Effector memory CD4-positive, alpha-beta T cell (primary cell): ENCODE measurements at regions not wholly inside any gene's neighbourhood (a gene's known extent, or its start where the extent isn't known, plus 50 kb on each side); places are given as distances from the start of the nearest gene placed in this dataset.

Experiments used
- DNase-seq, 3 donors: peaks; one replicate each; pipeline ENCODE4 v3.0.0-alpha.2; 2020
- H3K27ac ChIP-seq: 2 replicates; pipeline ENCODE4 v1.7.0; 2013; ENCODE audit warnings: mild to moderate bottlenecking, low read length, moderate library complexity; ENCODE audit not compliant: insufficient read depth, poor library complexity, severe bottlenecking
- H3K27me3 ChIP-seq: replicated peaks from 2 replicates; pipeline ENCODE4 v1.7.0; 2013; ENCODE audit warnings: mild to moderate bottlenecking, low read length; ENCODE audit not compliant: insufficient read depth, control insufficient read depth, poor library complexity, severe bottlenecking
- H3K36me3 ChIP-seq: 2 replicates; pipeline ENCODE4 v1.7.0; 2013; ENCODE audit warnings: mild to moderate bottlenecking, low read length, moderate library complexity; ENCODE audit not compliant: control insufficient read depth, insufficient read depth
- H3K4me1 ChIP-seq: 2 replicates; pipeline ENCODE4 v1.7.0; 2013; ENCODE audit warnings: low read length, mild to moderate bottlenecking; ENCODE audit not compliant: control insufficient read depth, insufficient read depth, poor library complexity, severe bottlenecking
- H3K4me3 ChIP-seq: 2 replicates; pipeline ENCODE4 v1.7.0; 2013; ENCODE audit warnings: low read length, low read depth, mild to moderate bottlenecking; ENCODE audit not compliant: insufficient read depth, poor library complexity, severe bottlenecking
- H3K9me3 ChIP-seq: 2 replicates; pipeline ENCODE4 v1.7.0; 2013; ENCODE audit warnings: mild to moderate bottlenecking, low read length, moderate library complexity; ENCODE audit not compliant: control insufficient read depth

GRCh38 chr15:94815110-94815731 lies 583.9 kb downstream of the MCTP2 start:
- Histone ChIP-seq H3K36me3 (no peaks in the 10 kb centered on the region), H3K9me3 (no peaks in the 10 kb centered on the region), H3K27ac (no peak overlapping the region), H3K27me3 (no peaks in the 10 kb centered on the region), H3K4me3 (no peak overlapping the region), H3K4me1 (no peaks in the 10 kb centered on the region)
- no peak for DNase-seq

- no peaks in the 10 kb centered on the region for H3K27me3 ChIP-seq
- no peak overlapping the region for H3K27ac ChIP-seq
- no peak overlapping the region for H3K4me3 ChIP-seq
- H3K9me3 ChIP-seq, result no peaks in the 10 kb centered on the region
- H3K36me3 ChIP-seq, result no peaks in the 10 kb centered on the region
- no peak for DNase-seq
- H3K4me1 ChIP-seq, result no peaks in the 10 kb centered on the region
Measured at GRCh38 chr15:94815914-94816313, 584.6 kb downstream of the MCTP2 start.

GRCh38 chr15:94829887-94830884 lies 598.8 kb downstream of the MCTP2 start:
- no peaks in the 10 kb centered on the region for H3K36me3 ChIP-seq
- H3K27me3 ChIP-seq, result no peaks in the 10 kb centered on the region
- no peaks in the 10 kb centered on the region for H3K9me3 ChIP-seq
- H3K27ac ChIP-seq, result no peak overlapping the region
- no peak overlapping the region for H3K4me3 ChIP-seq
- H3K4me1 ChIP-seq, result no peaks in the 10 kb centered on the region
- DNase-seq, result no peak

GRCh38 chr15:94834000-94834399 lies 602.6 kb downstream of the MCTP2 start:
- DNase-seq, result no peak
- Histone ChIP-seq H3K9me3 (no peaks in the 10 kb centered on the region), H3K4me1 (no peaks in the 10 kb centered on the region), H3K4me3 (no peak overlapping the region), H3K27ac (no peak overlapping the region), H3K27me3 (no peaks in the 10 kb centered on the region), H3K36me3 (no peaks in the 10 kb centered on the region)

- Histone ChIP-seq H3K4me1 (no peaks in the 10 kb centered on the region), H3K36me3 (no peaks in the 10 kb centered on the region), H3K27me3 (no peaks in the 10 kb centered on the region), H3K9me3 (no peaks in the 10 kb centered on the region), H3K27ac (no peak overlapping the region), H3K4me3 (no peak overlapping the region)
- no peak for DNase-seq
Measured at GRCh38 chr15:94834494-94834893, 603.1 kb downstream of the MCTP2 start.

- Histone ChIP-seq H3K36me3 (no peaks in the 10 kb centered on the region), H3K9me3 (no peaks in the 10 kb centered on the region), H3K27ac (no peak overlapping the region), H3K4me1 (no peaks in the 10 kb centered on the region), H3K4me3 (no peak overlapping the region), H3K27me3 (no peaks in the 10 kb centered on the region)
- no peak for DNase-seq
Measured at GRCh38 chr15:94838281-94838680, 606.9 kb downstream of the MCTP2 start.

- peaks cover 3% of the 10 kb centered on the region for H3K27me3 ChIP-seq
- H3K9me3 ChIP-seq, result no peaks in the 10 kb centered on the region
- H3K4me3 ChIP-seq, result no peak overlapping the region
- no peak overlapping the region for H3K27ac ChIP-seq
- no peaks in the 10 kb centered on the region for H3K4me1 ChIP-seq
- no peak for DNase-seq
- H3K36me3 ChIP-seq, result no peaks in the 10 kb centered on the region
Measured at GRCh38 chr15:94840794-94841783, 609.7 kb downstream of the MCTP2 start.

GRCh38 chr15:94843060-94843459 lies 611.7 kb downstream of the MCTP2 start:
- H3K36me3 ChIP-seq, result no peaks in the 10 kb centered on the region
- no peaks in the 10 kb centered on the region for H3K4me1 ChIP-seq
- no peak for DNase-seq
- H3K9me3 ChIP-seq, result no peaks in the 10 kb centered on the region
- H3K4me3 ChIP-seq, result no peak overlapping the region
- H3K27ac ChIP-seq, result no peak overlapping the region
- peaks cover 3% of the 10 kb centered on the region for H3K27me3 ChIP-seq

GRCh38 chr15:94844198-94844537 lies 612.8 kb downstream of the MCTP2 start:
- no peaks in the 10 kb centered on the region for H3K9me3 ChIP-seq
- no peaks in the 10 kb centered on the region for H3K36me3 ChIP-seq
- no peak for DNase-seq
- no peak overlapping the region for H3K27ac ChIP-seq
- no peaks in the 10 kb centered on the region for H3K4me1 ChIP-seq
- peaks cover 3% of the 10 kb centered on the region for H3K27me3 ChIP-seq
- no peak overlapping the region for H3K4me3 ChIP-seq
